HEK293 (cell line): ENCODE measurements at regions not wholly inside any gene's neighbourhood (a gene's known extent, or its start where the extent isn't known, plus 50 kb on each side); places are given as distances from the start of the nearest gene placed in this dataset.

Source experiments
- KLF8 ChIP-seq: fragments of 450-650 bp; formaldehyde crosslinking; IDR thresholded peaks from 2 replicates; pipeline ENCODE4 v1.5.1; 2016; ENCODE audit warnings: missing biosample characterization, missing genetic modification characterization
- SCRT2 ChIP-seq: fragments of 450-650 bp; formaldehyde crosslinking; IDR thresholded peaks from 2 replicates; pipeline ENCODE4 v1.5.1; 2016; ENCODE audit warnings: missing biosample characterization, missing genetic modification characterization
- ZBTB7A ChIP-seq: fragments of 450-650 bp; formaldehyde crosslinking; IDR thresholded peaks from 2 replicates; pipeline ENCODE4 v1.5.1; 2016; ENCODE audit warnings: low read depth, missing biosample characterization, missing genetic modification characterization
- ZNF169 ChIP-seq: fragments of 450-650 bp; formaldehyde crosslinking; IDR thresholded peaks from 2 replicates; pipeline ENCODE4 v1.5.1; 2016; ENCODE audit warnings: missing biosample characterization, missing genetic modification characterization
- ZNF274 ChIP-seq, 2 experiments: fragments of 200-500 bp in 1 of 2; fragments of 450-650 bp in 1 of 2; sonication (Bioruptor generic) in 1 of 2; formaldehyde crosslinking in 1 of 2; IDR thresholded peaks; 2 replicates each; pipeline versions ENCODE4 v1.5.1 to v1.6.1; 2014 to 2016; ENCODE audit warnings: borderline replicate concordance in 1 of 2, inconsistent platforms in 1 of 2, low read length in 1 of 2, missing biosample characterization in 1 of 2, missing genetic modification characterization in 1 of 2
- ZNF426 ChIP-seq: fragments of 450-650 bp; formaldehyde crosslinking; IDR thresholded peaks from 2 replicates; pipeline ENCODE4 v1.5.1; 2017; ENCODE audit warnings: missing biosample characterization, missing genetic modification characterization, mild to moderate bottlenecking, inconsistent platforms, moderate library complexity
- ZNF544 ChIP-seq: fragments of 450-650 bp; formaldehyde crosslinking; IDR thresholded peaks from 2 replicates; pipeline ENCODE4 v1.5.0; 2017; ENCODE audit warnings: missing biosample characterization, missing genetic modification characterization
- TF ChIP-seq, protein P1 (sequence below): fragments of 450-650 bp; formaldehyde crosslinking; IDR thresholded peaks from 2 replicates; pipeline ENCODE4 v1.5.1; 2016; ENCODE audit warnings: missing biosample characterization, missing genetic modification characterization
- TF ChIP-seq, protein P2 (sequence below): fragments of 450-650 bp; formaldehyde crosslinking; IDR thresholded peaks from 2 replicates; pipeline ENCODE4 v1.5.1; 2017; ENCODE audit warnings: missing biosample characterization, missing genetic modification characterization

GRCh38 chr12:72189266-72189665 lies 82.9 kb upstream of the TRHDE start:
- TF ChIP-seq ZBTB7A, result no peak
- TF ChIP-seq ZNF169 (tag by site-specific recombination), result no peak
- TF ChIP-seq, protein P1, sequence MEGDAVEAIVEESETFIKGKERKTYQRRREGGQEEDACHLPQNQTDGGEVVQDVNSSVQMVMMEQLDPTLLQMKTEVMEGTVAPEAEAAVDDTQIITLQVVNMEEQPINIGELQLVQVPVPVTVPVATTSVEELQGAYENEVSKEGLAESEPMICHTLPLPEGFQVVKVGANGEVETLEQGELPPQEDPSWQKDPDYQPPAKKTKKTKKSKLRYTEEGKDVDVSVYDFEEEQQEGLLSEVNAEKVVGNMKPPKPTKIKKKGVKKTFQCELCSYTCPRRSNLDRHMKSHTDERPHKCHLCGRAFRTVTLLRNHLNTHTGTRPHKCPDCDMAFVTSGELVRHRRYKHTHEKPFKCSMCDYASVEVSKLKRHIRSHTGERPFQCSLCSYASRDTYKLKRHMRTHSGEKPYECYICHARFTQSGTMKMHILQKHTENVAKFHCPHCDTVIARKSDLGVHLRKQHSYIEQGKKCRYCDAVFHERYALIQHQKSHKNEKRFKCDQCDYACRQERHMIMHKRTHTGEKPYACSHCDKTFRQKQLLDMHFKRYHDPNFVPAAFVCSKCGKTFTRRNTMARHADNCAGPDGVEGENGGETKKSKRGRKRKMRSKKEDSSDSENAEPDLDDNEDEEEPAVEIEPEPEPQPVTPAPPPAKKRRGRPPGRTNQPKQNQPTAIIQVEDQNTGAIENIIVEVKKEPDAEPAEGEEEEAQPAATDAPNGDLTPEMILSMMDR (tag by site-specific recombination), result no peak
- TF ChIP-seq, protein P2, sequence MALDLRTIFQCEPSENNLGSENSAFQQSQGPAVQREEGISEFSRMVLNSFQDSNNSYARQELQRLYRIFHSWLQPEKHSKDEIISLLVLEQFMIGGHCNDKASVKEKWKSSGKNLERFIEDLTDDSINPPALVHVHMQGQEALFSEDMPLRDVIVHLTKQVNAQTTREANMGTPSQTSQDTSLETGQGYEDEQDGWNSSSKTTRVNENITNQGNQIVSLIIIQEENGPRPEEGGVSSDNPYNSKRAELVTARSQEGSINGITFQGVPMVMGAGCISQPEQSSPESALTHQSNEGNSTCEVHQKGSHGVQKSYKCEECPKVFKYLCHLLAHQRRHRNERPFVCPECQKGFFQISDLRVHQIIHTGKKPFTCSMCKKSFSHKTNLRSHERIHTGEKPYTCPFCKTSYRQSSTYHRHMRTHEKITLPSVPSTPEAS (tag by site-specific recombination), result no peak
- no peak for TF ChIP-seq ZNF274 (IDR thresholded peaks at IDR 0.05; ENCODE audit: low read length)
- no peak for TF ChIP-seq ZNF274 (tag by site-specific recombination; IDR thresholded peaks at IDR 0.05; ENCODE audit: borderline replicate concordance)
- no peak for TF ChIP-seq ZNF426 (tag by site-specific recombination)
- TF ChIP-seq ZNF544 (tag by site-specific recombination), result no peak
- TF ChIP-seq KLF8, result no peak
- no peak for TF ChIP-seq SCRT2 (tag by site-specific recombination)
